AG04450 (cell line): ENCODE measurements at regions not wholly inside any gene's neighbourhood (a gene's known extent, or its start where the extent isn't known, plus 50 kb on each side); places are given as distances from the start of the nearest gene placed in this dataset.

Experiments
- CTCF ChIA-PET: fragments of 300-600, 350-600 bp; formaldehyde crosslinking; extraction: SDS; loops from one replicate; lab custom pipeline; 2022; ENCODE audit warnings: antibody characterized with exemption, inconsistent platforms; lab: Charles Lee
- POLR2A ChIA-PET: fragments of 350-600 bp; formaldehyde crosslinking; extraction: SDS; loops from one replicate; lab custom pipeline; 2021; ENCODE audit warnings: antibody characterized with exemption, inconsistent platforms; lab: Yijun Ruan, JAX
- DNase-seq: peaks from one replicate; pipeline ENCODE4 v3.0.0-alpha.2; 2011; ENCODE audit warnings: low read depth, low spot score
- H3K27ac ChIP-seq: one replicate; pipeline ENCODE4 v1.5.1; 2012; ENCODE audit warnings: low read depth, low read length, control low read depth
- H3K27me3 ChIP-seq: one replicate; pipeline ENCODE4 v1.6.0; 2012; ENCODE audit warnings: low read length; ENCODE audit not compliant: control insufficient read depth, insufficient read depth
- H3K4me3 ChIP-seq: 2 replicates; pipeline ENCODE4 v1.5.1; 2011; ENCODE audit warnings: mild to moderate bottlenecking, low read depth, low read length, control low read depth
- H3K9me3 ChIP-seq: 2 replicates; pipeline ENCODE4 v1.5.1; 2012; ENCODE audit warnings: low read length; ENCODE audit not compliant: control insufficient read depth, insufficient read depth
- CTCF ChIP-seq: IDR thresholded peaks from 2 replicates; pipeline ENCODE4 v1.5.1; 2011; ENCODE audit warnings: low read depth, low read length, control low read depth, inconsistent platforms

- POLR2A ChIA-PET = no interaction called here
- Histone ChIP-seq H3K9me3 (no peaks in the 10 kb centered on the region), H3K4me3 (no peak overlapping the region), H3K27ac (no peak overlapping the region), H3K27me3 (no peaks in the 10 kb centered on the region)
- DNase-seq = no peak
- no peak for TF ChIP-seq CTCF
- CTCF ChIA-PET = no interaction called here
Measured at GRCh38 chr2:7243276-7243675, 326.1 kb downstream of the RNF144A start.

GRCh38 chr2:7256377-7256776, 339.2 kb downstream of the RNF144A start:
- Histone ChIP-seq H3K4me3 (no peak overlapping the region), H3K9me3 (no peaks in the 10 kb centered on the region), H3K27ac (no peak overlapping the region), H3K27me3 (no peaks in the 10 kb centered on the region)
- ChIA-PET POLR2A (no interaction called here), CTCF (no interaction called here)
- TF ChIP-seq CTCF = no peak
- DNase-seq = no peak

- no peak for DNase-seq
- no peak for TF ChIP-seq CTCF
- CTCF ChIA-PET = no interaction called here
Measured at GRCh38 chr2:7262727-7263126, 345.5 kb downstream of the RNF144A start.

GRCh38 chr2:7264791-7265190, 347.6 kb downstream of the RNF144A start:
- ChIA-PET POLR2A (no interaction called here), CTCF (no interaction called here)
- DNase-seq = no peak
- H3K4me3 ChIP-seq = no peak overlapping the region
- no peaks in the 10 kb centered on the region for H3K27me3 ChIP-seq
- H3K27ac ChIP-seq = no peak overlapping the region
- TF ChIP-seq CTCF = no peak
- H3K9me3 ChIP-seq = peaks cover 5% of the 10 kb centered on the region; the same call in 1 of the 2 replicates

More at GRCh38 chr2:7262727-7263126, 345.5 kb downstream of the RNF144A start:
- Histone ChIP-seq H3K27me3 (no peaks in the 10 kb centered on the region), H3K27ac (no peak overlapping the region), H3K4me3 (no peak overlapping the region), H3K9me3 (peaks cover 5% of the 10 kb centered on the region; the same call in 1 of the 2 replicates)
- POLR2A ChIA-PET = no interaction called here

- H3K4me3 ChIP-seq = no peak overlapping the region
- H3K9me3 ChIP-seq = peaks cover 5% of the 10 kb centered on the region; the same call in 1 of the 2 replicates
- no peak overlapping the region for H3K27ac ChIP-seq
- H3K27me3 ChIP-seq = no peaks in the 10 kb centered on the region
- CTCF ChIA-PET = no interaction called here
- POLR2A ChIA-PET = no interaction called here
- no peak for DNase-seq
- TF ChIP-seq CTCF = no peak
Measured at GRCh38 chr2:7265286-7265685, 348.1 kb downstream of the RNF144A start.
